GM18502 (cell line): ENCODE measurements at regions not wholly inside any gene's neighbourhood (a gene's known extent, or its start where the extent isn't known, plus 50 kb on each side); places are given as distances from the start of the nearest gene placed in this dataset.
A peak's percentile ranks its signal among the peaks of the same experiment; 100 is the strongest.
"Not testable (repeated sequence)": the region's sequence is repeated elsewhere in the genome, so short reads cannot be mapped to it uniquely, and the experiment has no call there.

ENCODE experiments used
- ATAC-seq: cut with Tn5 transposase; IDR thresholded peaks from one replicate; pipeline ENCODE4 v1.9.1; 2021; ENCODE audit warnings: mild to moderate bottlenecking; ENCODE audit not compliant: unreplicated experiment, poor library complexity

DNA sequence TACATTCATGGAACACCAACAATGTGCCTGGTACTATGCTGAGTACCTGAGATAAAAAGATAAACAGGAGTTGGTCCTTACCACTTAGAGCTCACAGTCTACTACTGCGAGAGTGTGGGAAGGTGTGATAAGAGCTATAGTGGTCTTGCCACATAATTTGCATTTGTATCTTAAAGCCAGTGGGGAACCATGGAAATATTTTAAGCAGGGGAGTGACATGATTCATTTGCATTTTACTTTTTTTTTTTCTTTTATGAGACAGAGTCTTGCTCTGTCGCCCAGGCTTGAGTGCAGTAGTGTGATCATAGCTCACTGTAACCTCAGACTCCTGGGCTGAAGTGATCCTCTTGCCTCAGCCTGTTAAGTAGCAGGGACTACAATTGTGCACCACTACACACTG is 53.6 kb downstream of the SRGAP2 start:
- ATAC-seq, result peak; percentile 96

- ATAC-seq, result not testable (repeated sequence)
Observed at GRCh38 chr1:206261473-206261872, 58.1 kb downstream of the SRGAP2 start.

GRCh38 chr1:206262424-206262823 is 59.1 kb downstream of the SRGAP2 start:
- not testable (repeated sequence) for ATAC-seq

DNA sequence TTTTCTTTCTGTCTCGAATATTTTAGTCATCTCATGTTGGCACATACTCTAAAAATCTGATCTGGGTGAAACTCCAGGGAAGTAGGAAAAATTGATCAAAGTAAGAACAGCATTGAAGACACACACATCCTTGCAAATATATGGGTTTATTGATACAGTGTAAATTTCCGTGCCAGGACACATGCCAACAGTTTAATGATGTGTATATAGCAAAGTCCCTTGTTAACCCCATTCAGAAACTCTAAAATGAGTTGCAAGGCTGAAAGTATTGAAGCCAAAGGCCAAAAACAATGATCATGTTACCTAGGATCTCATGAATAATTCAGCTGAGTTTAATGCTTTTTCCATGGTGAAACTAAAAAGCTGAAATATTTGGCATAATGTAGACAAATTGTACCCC is 61.6 kb downstream of the SRGAP2 start:
- not testable (repeated sequence) for ATAC-seq

- not testable (repeated sequence) for ATAC-seq
Observed at GRCh38 chr1:206271153-206271552, 67.8 kb downstream of the SRGAP2 start.

DNA sequence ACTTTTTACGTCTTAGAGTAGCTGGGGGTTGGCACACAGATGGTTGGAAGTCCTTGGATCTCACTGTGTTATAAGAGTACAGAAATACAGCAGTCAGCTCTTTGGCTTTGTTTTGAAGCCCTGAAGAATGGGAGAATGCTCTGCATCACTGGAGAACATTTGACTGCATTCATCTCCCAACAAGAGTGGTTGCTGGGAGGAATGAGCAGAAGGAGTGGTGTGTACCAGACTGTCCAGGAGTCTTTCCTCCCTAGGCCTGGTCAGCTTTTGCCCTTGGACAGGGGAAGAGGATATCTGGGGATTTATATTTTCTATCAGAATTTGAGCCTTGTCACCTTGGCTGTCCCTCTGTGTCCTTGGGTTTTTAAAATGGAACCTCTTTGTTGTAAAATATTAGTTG is 69.8 kb downstream of the SRGAP2 start:
- not testable (repeated sequence) for ATAC-seq

DNA sequence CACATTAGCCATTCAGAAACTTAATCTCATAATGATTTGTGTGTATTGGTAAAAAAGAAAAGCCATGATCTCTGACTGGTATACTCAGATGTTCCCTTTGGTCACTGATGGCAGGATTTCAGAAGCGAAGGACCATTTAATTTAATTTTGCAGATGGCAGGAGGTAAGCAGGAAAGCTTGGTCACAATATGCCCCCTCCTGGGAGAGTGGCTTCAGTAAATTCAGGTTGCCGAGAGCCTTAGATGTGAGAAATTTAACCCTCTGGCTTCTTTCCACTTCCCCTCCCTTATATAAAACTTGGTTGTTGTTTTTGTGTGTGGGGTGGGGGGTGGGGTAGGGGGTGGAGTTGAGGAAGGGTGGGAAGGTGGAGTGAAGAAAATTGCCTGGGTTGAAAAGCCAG is 72.8 kb downstream of the SRGAP2 start:
- not testable (repeated sequence) for ATAC-seq

GRCh38 chr1:206278683-206279082 is 75.3 kb downstream of the SRGAP2 start:
- ATAC-seq, result not testable (repeated sequence)

DNA sequence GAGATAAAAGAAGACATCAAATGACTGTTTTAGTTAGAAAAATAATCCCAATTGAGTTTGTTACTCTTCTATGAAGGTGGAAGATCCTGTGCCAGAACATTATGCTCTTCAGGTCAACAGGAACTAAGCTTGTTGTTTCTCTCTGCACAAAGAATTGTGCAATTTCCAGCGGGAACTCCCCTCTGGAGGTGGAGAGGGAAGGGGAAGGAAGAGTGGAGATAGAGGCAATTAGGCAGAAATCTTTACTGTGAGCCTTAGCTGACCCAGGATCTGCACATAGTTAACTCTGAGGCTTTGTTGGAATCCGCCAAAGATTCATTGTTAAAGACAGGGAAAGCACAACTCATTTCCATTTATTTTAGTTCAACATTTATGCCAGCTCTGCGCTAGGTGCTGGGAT is 77.3 kb downstream of the SRGAP2 start:
- not testable (repeated sequence) for ATAC-seq

- ATAC-seq, result peak; percentile 73
Observed at GRCh38 chr1:206281912-206282654, 78.7 kb downstream of the SRGAP2 start.

DNA sequence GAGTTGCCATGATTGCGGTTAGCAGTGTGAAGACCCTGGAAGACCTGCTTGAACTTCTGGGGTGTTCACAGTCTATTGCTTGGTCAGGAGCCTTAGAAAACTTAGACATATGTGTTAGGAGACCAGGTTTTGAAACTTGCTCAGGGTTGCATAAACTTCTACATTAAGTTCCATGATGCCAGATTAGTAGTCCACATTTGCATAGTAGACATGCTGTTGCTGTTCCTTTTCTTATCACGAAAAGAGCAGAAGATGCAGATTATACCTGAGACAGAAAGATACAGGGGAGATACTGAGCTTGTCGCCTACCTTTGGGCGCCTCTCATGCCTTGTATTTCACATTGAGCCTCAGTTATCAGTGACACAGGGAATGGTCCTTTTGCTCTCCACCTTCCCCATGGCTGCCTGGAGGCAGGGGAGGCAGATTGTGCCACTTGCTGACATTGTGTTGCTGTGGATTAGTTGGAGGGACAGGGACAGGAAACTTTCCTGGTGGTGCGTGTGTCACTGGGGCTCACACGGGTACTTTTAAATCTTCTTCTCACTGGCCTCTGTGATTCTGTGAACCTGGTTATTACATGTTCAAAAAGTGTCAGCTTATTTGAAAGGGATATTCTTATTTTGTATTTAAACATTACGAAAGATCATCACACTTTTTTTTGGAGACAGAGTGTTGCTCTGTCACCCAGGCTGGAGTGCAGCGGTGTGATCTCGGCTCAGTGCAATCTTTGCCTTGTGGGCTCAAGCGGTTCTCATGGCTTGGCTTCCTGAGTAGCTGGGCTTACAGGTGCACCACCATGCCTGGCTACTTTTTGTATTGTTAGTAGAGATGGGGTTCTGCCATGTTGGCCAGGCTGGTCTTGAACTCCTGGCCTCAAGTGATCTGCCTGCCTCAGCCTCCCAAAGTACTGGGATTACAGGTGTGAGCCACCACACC is 82.0 kb downstream of the SRGAP2 start:
- ATAC-seq, result not testable (repeated sequence)

DNA sequence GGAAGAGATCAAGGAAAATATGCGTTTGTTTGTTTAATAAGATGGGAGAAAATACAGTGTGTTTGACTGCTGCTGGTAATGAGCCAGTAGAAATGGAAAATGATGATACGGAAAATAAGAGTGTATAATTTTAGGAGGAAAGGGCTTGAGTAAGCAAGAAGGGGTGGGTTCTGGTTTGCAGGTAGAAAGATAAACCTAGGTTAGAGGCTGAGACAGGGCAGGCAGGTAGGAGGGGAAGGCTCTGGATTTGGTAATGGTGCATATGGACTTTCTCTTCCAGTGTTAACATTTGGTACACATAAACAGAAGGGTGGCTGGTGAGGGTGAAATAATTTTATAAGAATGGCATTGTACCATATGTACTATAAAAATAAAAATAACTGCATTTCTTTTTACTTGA is 84.4 kb downstream of the SRGAP2 start:
- ATAC-seq, result not testable (repeated sequence)

GRCh38 chr1:206288453-206288852 is 85.1 kb downstream of the SRGAP2 start:
- not testable (repeated sequence) for ATAC-seq

GRCh38 chr1:206297145-206298031 is 94.0 kb downstream of the SRGAP2 start:
- ATAC-seq, result not testable (repeated sequence)

DNA sequence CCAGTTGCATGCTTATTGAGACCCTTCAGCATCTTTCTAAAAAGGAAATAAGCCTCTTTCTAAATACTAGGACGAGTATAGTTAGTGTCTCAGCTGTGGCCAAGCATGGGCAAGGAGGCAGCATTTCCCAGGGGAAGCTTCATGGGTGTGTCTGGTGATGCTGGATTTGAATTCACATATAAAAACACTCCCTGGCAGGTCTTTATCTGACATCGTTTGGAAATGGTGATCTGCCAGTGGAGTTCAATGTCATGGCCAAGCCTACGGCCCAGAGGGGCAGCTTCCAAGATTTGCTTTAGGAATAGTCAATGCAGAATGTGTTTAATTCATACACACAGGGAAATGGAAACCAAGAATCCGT is 94.7 kb downstream of the SRGAP2 start:
- ATAC-seq, result not testable (repeated sequence)

GRCh38 chr1:206299181-206299791 is 95.9 kb downstream of the SRGAP2 start:
- ATAC-seq, result not testable (repeated sequence)

DNA sequence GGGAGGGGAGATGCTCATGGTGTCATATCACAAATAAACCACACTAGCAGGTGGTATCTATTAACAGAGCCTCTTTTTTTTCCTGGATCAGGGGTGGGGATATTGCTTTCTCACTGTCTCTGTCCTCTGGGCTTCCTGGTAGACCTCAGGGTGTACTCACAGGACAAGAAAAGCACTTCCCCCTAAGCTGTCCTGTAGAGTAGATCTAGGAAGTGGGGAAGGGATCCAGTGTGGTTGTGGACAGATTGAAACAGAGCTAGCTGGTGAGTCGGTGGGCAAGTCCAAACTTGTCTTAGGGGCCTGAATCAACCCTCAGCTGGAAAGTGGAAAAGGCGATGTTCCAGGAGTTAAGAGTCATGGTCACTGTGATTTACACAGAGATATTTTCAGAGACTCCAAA is 96.6 kb downstream of the SRGAP2 start:
- not testable (repeated sequence) for ATAC-seq

- ATAC-seq, result not testable (repeated sequence)
Observed at GRCh38 chr1:206302056-206302455, 98.7 kb downstream of the SRGAP2 start.

DNA sequence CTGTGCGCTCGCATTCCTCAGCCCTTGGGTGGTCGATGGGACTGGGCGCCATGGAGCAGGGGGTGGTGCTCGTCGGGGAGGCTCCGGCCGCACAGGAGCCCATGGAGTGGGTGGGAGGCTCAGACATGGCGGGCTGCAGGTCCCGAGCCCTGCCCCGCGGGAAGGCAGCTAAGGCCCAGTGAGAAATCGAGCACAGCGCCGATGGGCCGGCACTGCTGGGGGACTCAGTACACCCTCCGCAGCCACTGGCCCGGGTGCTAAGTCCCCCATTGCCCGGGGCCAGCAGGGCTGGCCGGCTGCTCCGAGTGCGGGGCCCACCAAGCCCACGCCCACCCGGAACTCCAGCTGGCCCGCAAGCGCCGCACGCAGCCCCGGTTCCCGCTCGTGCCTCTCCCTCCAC is 104.1 kb downstream of the SRGAP2 start:
- ATAC-seq, result not testable (repeated sequence)

GRCh38 chr1:206310948-206311347 is 107.6 kb downstream of the SRGAP2 start:
- not testable (repeated sequence) for ATAC-seq
